ENCODE measurements at regions not wholly inside any gene's neighbourhood (a gene's known extent, or its start where the extent isn't known, plus 50 kb on each side); places are given as distances from the start of the nearest gene placed in this dataset.
A peak's percentile ranks its signal among the peaks of the same experiment; 100 is the strongest.
"Not testable (repeated sequence)": the region's sequence is repeated elsewhere in the genome, so short reads cannot be mapped to it uniquely, and the experiment has no call there.

- DNase-seq (ENCODE audit: low spot score), result no peak
Measured at GRCh38 chr4:117135634-117136354, 50.4 kb upstream of the TRAM1L1 start.

GRCh38 chr4:117137145-117137544 lies 51.8 kb upstream of the TRAM1L1 start:
- DNase-seq (ENCODE audit: low spot score), result no peak

- not testable (repeated sequence) for DNase-seq (ENCODE audit: low spot score)
Measured at GRCh38 chr4:117138732-117139131, 53.4 kb upstream of the TRAM1L1 start.

GRCh38 chr4:117154251-117154650 lies 68.9 kb upstream of the TRAM1L1 start:
- DNase-seq (ENCODE audit: low spot score), result no peak

- DNase-seq (ENCODE audit: low spot score), result no peak
Measured at GRCh38 chr4:117156806-117157205, 71.4 kb upstream of the TRAM1L1 start.

GRCh38 chr4:117157360-117157759 lies 72.0 kb upstream of the TRAM1L1 start:
- no peak for DNase-seq (ENCODE audit: low spot score)

- no peak for DNase-seq (ENCODE audit: low spot score)
Measured at GRCh38 chr4:117162976-117163375, 77.6 kb upstream of the TRAM1L1 start.

- no peak for DNase-seq (ENCODE audit: low spot score)
Measured at GRCh38 chr4:117164338-117164737, 79.0 kb upstream of the TRAM1L1 start.

- DNase-seq (ENCODE audit: low spot score), result not testable (repeated sequence)
Measured at GRCh38 chr4:117175369-117175768, 90.0 kb upstream of the TRAM1L1 start.

- no peak for DNase-seq (ENCODE audit: low spot score)
Measured at GRCh38 chr4:117203231-117203630, 117.9 kb upstream of the TRAM1L1 start.

- no peak for DNase-seq (ENCODE audit: low spot score)
Measured at GRCh38 chr4:117210551-117210950, 125.2 kb upstream of the TRAM1L1 start.

- peak; percentile 7 for DNase-seq (ENCODE audit: low spot score)
Measured at GRCh38 chr4:117224256-117224655, 138.9 kb upstream of the TRAM1L1 start.

GRCh38 chr4:117225471-117225870 lies 140.1 kb upstream of the TRAM1L1 start:
- DNase-seq (ENCODE audit: low spot score), result peak; percentile 4

GRCh38 chr4:117227925-117228324 lies 142.5 kb upstream of the TRAM1L1 start:
- DNase-seq (ENCODE audit: low spot score), result no peak

GRCh38 chr4:117239434-117239833 lies 154.1 kb upstream of the TRAM1L1 start:
- DNase-seq (ENCODE audit: low spot score), result no peak

- no peak for DNase-seq (ENCODE audit: low spot score)
Measured at GRCh38 chr4:117249333-117249732, 164.0 kb upstream of the TRAM1L1 start.

GRCh38 chr4:117264072-117264471 lies 178.7 kb upstream of the TRAM1L1 start:
- DNase-seq (ENCODE audit: low spot score), result no peak

- no peak for DNase-seq (ENCODE audit: low spot score)
Measured at GRCh38 chr4:117267317-117267716, 181.9 kb upstream of the TRAM1L1 start.

GRCh38 chr4:117284736-117285135 lies 199.4 kb upstream of the TRAM1L1 start:
- no peak for DNase-seq (ENCODE audit: low spot score)

GRCh38 chr4:117293784-117294183 lies 208.4 kb upstream of the TRAM1L1 start:
- DNase-seq (ENCODE audit: low spot score), result no peak

GRCh38 chr4:117302226-117302625 lies 216.8 kb upstream of the TRAM1L1 start:
- DNase-seq (ENCODE audit: low spot score), result no peak

- no peak for DNase-seq (ENCODE audit: low spot score)
Measured at GRCh38 chr4:117311215-117311614, 225.8 kb upstream of the TRAM1L1 start.

- DNase-seq (ENCODE audit: low spot score), result no peak
Measured at GRCh38 chr4:117311989-117312388, 226.6 kb upstream of the TRAM1L1 start.

GRCh38 chr4:117324851-117325491 lies 239.6 kb upstream of the TRAM1L1 start:
- DNase-seq (ENCODE audit: low spot score), result no peak
